ENCODE measurements at regions not wholly inside any gene's neighbourhood (a gene's known extent, or its start where the extent isn't known, plus 50 kb on each side); places are given as distances from the start of the nearest gene placed in this dataset.

GRCh38 chr3:103976931-103977339, 1389.8 kb upstream of the ALCAM start:
- intact Hi-C loops (cut with DNase I), result no loop called here

GRCh38 chr3:103977417-103977816, 1389.3 kb upstream of the ALCAM start:
- no peak overlapping the region for H3K27ac ChIP-seq
- no peaks in the 10 kb centered on the region for H3K9me3 ChIP-seq
- no peak for DNase-seq
- no peaks in the 10 kb centered on the region for H3K36me3 ChIP-seq
- H3K4me3 ChIP-seq, result no peak overlapping the region
- TF ChIP-seq POLR2AphosphoS5 (IDR thresholded peaks at IDR 0.05) (no peak), CTCF (IDR thresholded peaks at IDR 0.05) (no peak), POLR2A (IDR thresholded peaks at IDR 0.05) (no peak), EP300 (IDR thresholded peaks at IDR 0.05) (no peak)
- H3K27me3 ChIP-seq, result no peaks in the 10 kb centered on the region
- no peaks in the 10 kb centered on the region for H3K4me1 ChIP-seq
- intact Hi-C loops (cut with DNase I), result no loop called here
- 32 to 61% methylated on average over 2 of the region's 2 CpGs for WGBS, 2 donors

More at GRCh38 chr3:103976931-103977339, 1389.8 kb upstream of the ALCAM start:
- Histone ChIP-seq H3K9me3 (no peaks in the 10 kb centered on the region), H3K27me3 (no peaks in the 10 kb centered on the region), H3K4me1 (no peaks in the 10 kb centered on the region), H3K27ac (no peak overlapping the region), H3K36me3 (no peaks in the 10 kb centered on the region), H3K4me3 (no peak overlapping the region)
- no peak for TF ChIP-seq EP300 (IDR thresholded peaks at IDR 0.05)
- TF ChIP-seq POLR2AphosphoS5 (IDR thresholded peaks at IDR 0.05), result no peak
- no peak for TF ChIP-seq POLR2A (IDR thresholded peaks at IDR 0.05)
- WGBS, 2 donors, result 12 to 22% methylated on average over 1 of the region's 1 CpG
- DNase-seq, result no peak

GRCh38 chr3:103991461-103992115, 1375.1 kb upstream of the ALCAM start:
- H3K9me3 ChIP-seq, result no peaks in the 10 kb centered on the region
- DNase-seq, result no peak
- H3K27me3 ChIP-seq, result no peaks in the 10 kb centered on the region
- 69 to 72% methylated on average over 10 of the region's 10 CpGs for WGBS, 2 donors
- intact Hi-C loops (cut with DNase I), result no loop called here
- H3K36me3 ChIP-seq, result no peaks in the 10 kb centered on the region
- no peak for TF ChIP-seq POLR2AphosphoS5 (IDR thresholded peaks at IDR 0.05)
- no peak for TF ChIP-seq EP300 (IDR thresholded peaks at IDR 0.05)
- no peak for TF ChIP-seq POLR2A (IDR thresholded peaks at IDR 0.05)
- no peak for TF ChIP-seq CTCF (IDR thresholded peaks at IDR 0.05)
- no peaks in the 10 kb centered on the region for H3K4me1 ChIP-seq
- H3K4me3 ChIP-seq, result no peak overlapping the region
- H3K27ac ChIP-seq, result no peak overlapping the region

- H3K9me3 ChIP-seq, result no peaks in the 10 kb centered on the region
- H3K4me3 ChIP-seq, result no peak overlapping the region
- H3K27me3 ChIP-seq, result no peaks in the 10 kb centered on the region
- H3K36me3 ChIP-seq, result no peaks in the 10 kb centered on the region
- WGBS, 2 donors, result 83 to 88% methylated on average over 5 of the region's 5 CpGs
- DNase-seq, result no peak
- TF ChIP-seq EP300 (IDR thresholded peaks at IDR 0.05), result no peak
- no peak for TF ChIP-seq POLR2AphosphoS5 (IDR thresholded peaks at IDR 0.05)
- no peak for TF ChIP-seq POLR2A (IDR thresholded peaks at IDR 0.05)
- no peak for TF ChIP-seq CTCF (IDR thresholded peaks at IDR 0.05)
- no peak overlapping the region for H3K27ac ChIP-seq
- intact Hi-C loops (cut with DNase I), result no loop called here
- no peaks in the 10 kb centered on the region for H3K4me1 ChIP-seq
Measured at GRCh38 chr3:103992469-103992868, 1374.2 kb upstream of the ALCAM start.

- no peak for TF ChIP-seq EP300 (IDR thresholded peaks at IDR 0.05)
- no peak for TF ChIP-seq CTCF (IDR thresholded peaks at IDR 0.05)
- no peak for TF ChIP-seq POLR2A (IDR thresholded peaks at IDR 0.05)
- no peak for TF ChIP-seq POLR2AphosphoS5 (IDR thresholded peaks at IDR 0.05)
- no peak overlapping the region for H3K4me3 ChIP-seq
- no peak overlapping the region for H3K27ac ChIP-seq
- no peaks in the 10 kb centered on the region for H3K27me3 ChIP-seq
- intact Hi-C loops (cut with DNase I), result no loop called here
- WGBS, 2 donors, result 94 to 99% methylated on average over 1 of the region's 1 CpG
- H3K4me1 ChIP-seq, result no peaks in the 10 kb centered on the region
- DNase-seq, result no peak
- no peaks in the 10 kb centered on the region for H3K9me3 ChIP-seq
- no peaks in the 10 kb centered on the region for H3K36me3 ChIP-seq
Measured at GRCh38 chr3:104004956-104005355, 1361.8 kb upstream of the ALCAM start.

Data from sigmoid colon (tissue), 6 donors.